HEK293 (cell line): ENCODE measurements at regions not wholly inside any gene's neighbourhood (a gene's known extent, or its start where the extent isn't known, plus 50 kb on each side); places are given as distances from the start of the nearest gene placed in this dataset.

Experiments
- CTCF ChIA-PET: fragments of 350-600 bp; formaldehyde crosslinking; extraction: SDS; loops from one replicate; lab custom pipeline; 2021; ENCODE audit warnings: antibody characterized with exemption; lab: Yijun Ruan, JAX
- POLR2A ChIA-PET: fragments of 300-600 bp; formaldehyde crosslinking; extraction: SDS; loops from one replicate; lab custom pipeline; 2020; ENCODE audit warnings: antibody characterized with exemption, inconsistent platforms; lab: Yijun Ruan, JAX
- H3K27ac ChIP-seq: fragments of 200-500 bp; sonication (Bioruptor generic); 2 replicates; pipeline ENCODE4 v1.5.1; 2014; ENCODE audit warnings: low read depth, low read length, control low read depth, inconsistent platforms; ENCODE audit errors: extremely low read depth
- H3K36me3 ChIP-seq, 2 experiments: fragments of 200-500 bp in 1 of 2; sonication (Bioruptor generic) in 1 of 2; 1 replicate in 1 of 2; 2 replicates in 1 of 2; pipeline ENCODE4 v1.5.1; 2014 to 2017; ENCODE audit warnings: inconsistent platforms in 2 of 2, low read length in 2 of 2; ENCODE audit not compliant: control insufficient read depth in 2 of 2, insufficient read depth in 1 of 2
- H3K4me1 ChIP-seq: fragments of 200-500 bp; sonication (Bioruptor generic); 2 replicates; pipeline ENCODE4 v1.5.1; 2014; ENCODE audit warnings: mild to moderate bottlenecking, low read length, inconsistent platforms; ENCODE audit not compliant: control insufficient read depth, insufficient read depth
- H3K4me3 ChIP-seq: 2 replicates; pipeline ENCODE4 v1.5.1; 2011; ENCODE audit warnings: low read depth, mild to moderate bottlenecking, control low read depth, low read length, moderate library complexity
- H3K9me3 ChIP-seq: fragments of 200-500 bp; sonication (Bioruptor generic); 2 replicates; pipeline ENCODE4 v1.5.1; 2014; ENCODE audit warnings: low read depth, low read length, inconsistent platforms; ENCODE audit not compliant: control insufficient read depth, insufficient read depth
- KLF9 ChIP-seq: fragments of 450-650 bp; formaldehyde crosslinking; IDR thresholded peaks from 2 replicates; pipeline ENCODE4 v1.5.1; 2016; ENCODE audit warnings: missing biosample characterization, missing genetic modification characterization, low read depth
- MZF1 ChIP-seq: fragments of 450-650 bp; formaldehyde crosslinking; IDR thresholded peaks from 2 replicates; pipeline ENCODE4 v1.5.1; 2017; ENCODE audit warnings: missing biosample characterization, missing genetic modification characterization, borderline replicate concordance
- SCRT1 ChIP-seq: fragments of 450-650 bp; formaldehyde crosslinking; IDR thresholded peaks from 2 replicates; pipeline ENCODE4 v1.5.1; 2016; ENCODE audit warnings: missing biosample characterization, missing genetic modification characterization, borderline replicate concordance
- YY2 ChIP-seq: fragments of 450-650 bp; formaldehyde crosslinking; IDR thresholded peaks from 2 replicates; pipeline ENCODE4 v1.5.1; 2016; ENCODE audit warnings: missing biosample characterization, missing genetic modification characterization
- ZIC2 ChIP-seq: fragments of 450-650 bp; formaldehyde crosslinking; IDR thresholded peaks from 2 replicates; pipeline ENCODE4 v1.5.1; 2016; ENCODE audit warnings: missing biosample characterization, missing genetic modification characterization
- ZNF24 ChIP-seq: fragments of 450-650 bp; formaldehyde crosslinking; IDR thresholded peaks from 2 replicates; pipeline ENCODE4 v1.5.1; 2016; ENCODE audit warnings: missing biosample characterization, missing genetic modification characterization
- ZNF394 ChIP-seq: fragments of 450-650 bp; formaldehyde crosslinking; IDR thresholded peaks from 2 replicates; pipeline ENCODE4 v1.5.1; 2016; ENCODE audit warnings: missing biosample characterization, missing genetic modification characterization, mild to moderate bottlenecking, moderate library complexity, borderline replicate concordance
- ZNF404 ChIP-seq: fragments of 450-650 bp; formaldehyde crosslinking; IDR thresholded peaks from 2 replicates; pipeline ENCODE4 v1.5.1; 2017; ENCODE audit warnings: missing biosample characterization, missing genetic modification characterization
- ZNF549 ChIP-seq: fragments of 450-650 bp; IDR thresholded peaks from 2 replicates; pipeline ENCODE4 v1.5.1; 2018; ENCODE audit warnings: missing biosample characterization, missing genetic modification characterization, mild to moderate bottlenecking, inconsistent platforms, moderate library complexity
- ZNF558 ChIP-seq: fragments of 450-650 bp; formaldehyde crosslinking; IDR thresholded peaks from 2 replicates; pipeline ENCODE4 v1.5.1; 2016; ENCODE audit warnings: missing biosample characterization, missing genetic modification characterization
- ZNF585B ChIP-seq: fragments of 450-650 bp; formaldehyde crosslinking; IDR thresholded peaks from 2 replicates; pipeline ENCODE4 v1.5.1; 2016; ENCODE audit warnings: missing biosample characterization, missing genetic modification characterization
- ZNF610 ChIP-seq: fragments of 450-650 bp; formaldehyde crosslinking; IDR thresholded peaks from 2 replicates; pipeline ENCODE4 v1.5.1; 2016; ENCODE audit warnings: missing biosample characterization, missing genetic modification characterization, borderline replicate concordance
- ZNF621 ChIP-seq: fragments of 450-650 bp; formaldehyde crosslinking; IDR thresholded peaks from 2 replicates; pipeline ENCODE4 v1.5.1; 2017; ENCODE audit warnings: missing biosample characterization, missing genetic modification characterization
- ZNF768 ChIP-seq: fragments of 450-650 bp; formaldehyde crosslinking; IDR thresholded peaks from 2 replicates; pipeline ENCODE4 v1.5.1; 2018; ENCODE audit warnings: missing biosample characterization, mild to moderate bottlenecking, missing genetic modification characterization
- ZNF776 ChIP-seq: fragments of 450-650 bp; formaldehyde crosslinking; IDR thresholded peaks from 2 replicates; pipeline ENCODE4 v1.5.0; 2017; ENCODE audit warnings: missing biosample characterization, missing genetic modification characterization, borderline replicate concordance
- ZNF830 ChIP-seq: fragments of 450-650 bp; IDR thresholded peaks from 2 replicates; pipeline ENCODE4 v1.5.0; 2018; ENCODE audit warnings: missing biosample characterization, missing genetic modification characterization, low read depth, mild to moderate bottlenecking, moderate library complexity
- ZSCAN16 ChIP-seq: fragments of 450-650 bp; formaldehyde crosslinking; IDR thresholded peaks from 2 replicates; pipeline ENCODE4 v1.5.1; 2016; ENCODE audit warnings: missing biosample characterization, missing genetic modification characterization
- TF ChIP-seq, protein P1 (sequence below): fragments of 450-650 bp; formaldehyde crosslinking; IDR thresholded peaks from 2 replicates; pipeline ENCODE4 v1.5.1; 2017; ENCODE audit warnings: missing biosample characterization, missing genetic modification characterization
- TF ChIP-seq, protein P2 (sequence below): fragments of 450-650 bp; formaldehyde crosslinking; IDR thresholded peaks from 2 replicates; pipeline ENCODE4 v1.5.1; 2016; ENCODE audit warnings: missing biosample characterization, missing genetic modification characterization
- TF ChIP-seq, protein P3 (sequence below): fragments of 450-650 bp; formaldehyde crosslinking; IDR thresholded peaks from 2 replicates; pipeline ENCODE4 v1.5.1; 2017; ENCODE audit warnings: missing biosample characterization, missing genetic modification characterization
- TF ChIP-seq, protein P4 (sequence below): fragments of 450-650 bp; IDR thresholded peaks from 2 replicates; pipeline ENCODE4 v1.5.1; 2018; ENCODE audit warnings: missing biosample characterization, missing genetic modification characterization
- TF ChIP-seq, protein P5 (sequence below): fragments of 450-650 bp; formaldehyde crosslinking; IDR thresholded peaks from 2 replicates; pipeline ENCODE4 v1.5.1; 2016; ENCODE audit warnings: missing biosample characterization, missing genetic modification characterization

DNA sequence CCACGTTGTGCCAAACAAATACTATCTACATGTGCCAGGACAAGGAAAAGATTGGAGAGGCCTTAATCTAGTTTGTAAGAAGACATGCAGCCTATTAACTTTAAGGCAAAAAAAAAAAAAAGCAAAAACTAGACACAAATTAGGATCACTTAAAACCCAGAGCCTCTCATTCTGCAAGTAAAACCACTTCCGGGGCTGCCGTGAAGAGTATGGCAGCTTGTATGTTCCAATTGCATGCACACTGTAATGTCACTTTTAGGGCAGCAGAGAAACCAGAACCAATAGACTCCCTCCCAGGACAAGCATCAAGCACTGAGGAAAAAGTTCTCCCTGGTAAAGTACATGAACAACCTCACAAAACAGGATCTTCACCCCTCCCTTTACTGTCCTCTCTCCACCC lies 70.6 kb downstream of the RSL24D1 start:
- H3K4me1 ChIP-seq = no peaks in the 10 kb centered on the region
- H3K36me3 ChIP-seq = no peaks in the 10 kb centered on the region
- ChIA-PET POLR2A (no interaction called here), CTCF (interaction anchor here (1.2 kb wide), 1 partner anchor 17 kb away, joined by 3 read pairs; no protein-coding TSS in a partner anchor)
- H3K4me3 ChIP-seq = no peak overlapping the region
- no peak overlapping the region for H3K27ac ChIP-seq
- no peaks in the 10 kb centered on the region for H3K9me3 ChIP-seq
- no peak for TF ChIP-seq ZSCAN16
- TF ChIP-seq ZNF776 (tag by site-specific recombination) = no peak
- no peak for TF ChIP-seq ZNF585B
- no peak for TF ChIP-seq YY2
- no peak for TF ChIP-seq ZNF621
- no peak for TF ChIP-seq KLF9 (tag by site-specific recombination)
- no peak for TF ChIP-seq ZNF610 (tag by site-specific recombination)

DNA sequence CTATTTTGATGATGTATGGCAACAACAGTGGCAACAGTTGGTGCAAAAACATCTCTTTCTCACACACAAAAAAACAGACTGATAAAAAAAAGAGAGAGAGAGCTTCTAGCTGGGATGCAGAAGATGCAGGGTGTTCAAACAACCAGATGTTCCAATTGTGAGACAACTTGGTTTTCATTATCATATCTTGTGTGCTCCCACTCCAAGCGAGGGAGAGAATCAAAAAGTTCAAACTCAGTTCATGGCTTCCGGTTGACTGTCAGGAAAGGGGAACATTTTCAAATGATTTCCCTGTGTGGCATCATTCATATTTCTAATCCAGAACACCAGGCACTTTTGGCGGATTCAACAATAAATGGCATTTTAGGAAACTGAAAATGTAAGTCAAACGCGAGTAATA lies 72.1 kb downstream of the RSL24D1 start:
- Histone ChIP-seq H3K36me3 (no peaks in the 10 kb centered on the region), H3K27ac (no peak overlapping the region), H3K9me3 (no peaks in the 10 kb centered on the region), H3K4me3 (no peak overlapping the region), H3K4me1 (no peaks in the 10 kb centered on the region)
- TF ChIP-seq, protein P1, sequence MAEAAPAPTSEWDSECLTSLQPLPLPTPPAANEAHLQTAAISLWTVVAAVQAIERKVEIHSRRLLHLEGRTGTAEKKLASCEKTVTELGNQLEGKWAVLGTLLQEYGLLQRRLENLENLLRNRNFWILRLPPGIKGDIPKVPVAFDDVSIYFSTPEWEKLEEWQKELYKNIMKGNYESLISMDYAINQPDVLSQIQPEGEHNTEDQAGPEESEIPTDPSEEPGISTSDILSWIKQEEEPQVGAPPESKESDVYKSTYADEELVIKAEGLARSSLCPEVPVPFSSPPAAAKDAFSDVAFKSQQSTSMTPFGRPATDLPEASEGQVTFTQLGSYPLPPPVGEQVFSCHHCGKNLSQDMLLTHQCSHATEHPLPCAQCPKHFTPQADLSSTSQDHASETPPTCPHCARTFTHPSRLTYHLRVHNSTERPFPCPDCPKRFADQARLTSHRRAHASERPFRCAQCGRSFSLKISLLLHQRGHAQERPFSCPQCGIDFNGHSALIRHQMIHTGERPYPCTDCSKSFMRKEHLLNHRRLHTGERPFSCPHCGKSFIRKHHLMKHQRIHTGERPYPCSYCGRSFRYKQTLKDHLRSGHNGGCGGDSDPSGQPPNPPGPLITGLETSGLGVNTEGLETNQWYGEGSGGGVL (tag by site-specific recombination) = no peak
- TF ChIP-seq ZNF768 = no peak
- TF ChIP-seq MZF1 = no peak
- TF ChIP-seq ZIC2 = no peak
- TF ChIP-seq ZNF830 (tag by site-specific recombination) = no peak
- TF ChIP-seq ZNF549 (tag by site-specific recombination) = no peak
- no peak for TF ChIP-seq ZNF621
- TF ChIP-seq, protein P2, sequence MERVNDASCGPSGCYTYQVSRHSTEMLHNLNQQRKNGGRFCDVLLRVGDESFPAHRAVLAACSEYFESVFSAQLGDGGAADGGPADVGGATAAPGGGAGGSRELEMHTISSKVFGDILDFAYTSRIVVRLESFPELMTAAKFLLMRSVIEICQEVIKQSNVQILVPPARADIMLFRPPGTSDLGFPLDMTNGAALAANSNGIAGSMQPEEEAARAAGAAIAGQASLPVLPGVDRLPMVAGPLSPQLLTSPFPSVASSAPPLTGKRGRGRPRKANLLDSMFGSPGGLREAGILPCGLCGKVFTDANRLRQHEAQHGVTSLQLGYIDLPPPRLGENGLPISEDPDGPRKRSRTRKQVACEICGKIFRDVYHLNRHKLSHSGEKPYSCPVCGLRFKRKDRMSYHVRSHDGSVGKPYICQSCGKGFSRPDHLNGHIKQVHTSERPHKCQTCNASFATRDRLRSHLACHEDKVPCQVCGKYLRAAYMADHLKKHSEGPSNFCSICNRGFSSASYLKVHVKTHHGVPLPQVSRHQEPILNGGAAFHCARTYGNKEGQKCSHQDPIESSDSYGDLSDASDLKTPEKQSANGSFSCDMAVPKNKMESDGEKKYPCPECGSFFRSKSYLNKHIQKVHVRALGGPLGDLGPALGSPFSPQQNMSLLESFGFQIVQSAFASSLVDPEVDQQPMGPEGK (tag by site-specific recombination) = no peak
- TF ChIP-seq ZNF394 (tag by site-specific recombination) = no peak
- no peak for TF ChIP-seq ZNF558 (tag by site-specific recombination)
- no peak for TF ChIP-seq YY2
- TF ChIP-seq SCRT1 = no peak
- TF ChIP-seq, protein P3, sequence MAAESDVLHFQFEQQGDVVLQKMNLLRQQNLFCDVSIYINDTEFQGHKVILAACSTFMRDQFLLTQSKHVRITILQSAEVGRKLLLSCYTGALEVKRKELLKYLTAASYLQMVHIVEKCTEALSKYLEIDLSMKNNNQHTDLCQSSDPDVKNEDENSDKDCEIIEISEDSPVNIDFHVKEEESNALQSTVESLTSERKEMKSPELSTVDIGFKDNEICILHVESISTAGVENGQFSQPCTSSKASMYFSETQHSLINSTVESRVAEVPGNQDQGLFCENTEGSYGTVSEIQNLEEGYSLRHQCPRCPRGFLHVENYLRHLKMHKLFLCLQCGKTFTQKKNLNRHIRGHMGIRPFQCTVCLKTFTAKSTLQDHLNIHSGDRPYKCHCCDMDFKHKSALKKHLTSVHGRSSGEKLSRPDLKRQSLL (tag by site-specific recombination) = no peak
- no peak for TF ChIP-seq ZNF24 (tag by site-specific recombination)
- TF ChIP-seq ZNF404 (tag by site-specific recombination) = no peak
- TF ChIP-seq, protein P4, sequence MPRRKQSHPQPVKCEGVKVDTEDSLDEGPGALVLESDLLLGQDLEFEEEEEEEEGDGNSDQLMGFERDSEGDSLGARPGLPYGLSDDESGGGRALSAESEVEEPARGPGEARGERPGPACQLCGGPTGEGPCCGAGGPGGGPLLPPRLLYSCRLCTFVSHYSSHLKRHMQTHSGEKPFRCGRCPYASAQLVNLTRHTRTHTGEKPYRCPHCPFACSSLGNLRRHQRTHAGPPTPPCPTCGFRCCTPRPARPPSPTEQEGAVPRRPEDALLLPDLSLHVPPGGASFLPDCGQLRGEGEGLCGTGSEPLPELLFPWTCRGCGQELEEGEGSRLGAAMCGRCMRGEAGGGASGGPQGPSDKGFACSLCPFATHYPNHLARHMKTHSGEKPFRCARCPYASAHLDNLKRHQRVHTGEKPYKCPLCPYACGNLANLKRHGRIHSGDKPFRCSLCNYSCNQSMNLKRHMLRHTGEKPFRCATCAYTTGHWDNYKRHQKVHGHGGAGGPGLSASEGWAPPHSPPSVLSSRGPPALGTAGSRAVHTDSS = no peak
- TF ChIP-seq, protein P5, sequence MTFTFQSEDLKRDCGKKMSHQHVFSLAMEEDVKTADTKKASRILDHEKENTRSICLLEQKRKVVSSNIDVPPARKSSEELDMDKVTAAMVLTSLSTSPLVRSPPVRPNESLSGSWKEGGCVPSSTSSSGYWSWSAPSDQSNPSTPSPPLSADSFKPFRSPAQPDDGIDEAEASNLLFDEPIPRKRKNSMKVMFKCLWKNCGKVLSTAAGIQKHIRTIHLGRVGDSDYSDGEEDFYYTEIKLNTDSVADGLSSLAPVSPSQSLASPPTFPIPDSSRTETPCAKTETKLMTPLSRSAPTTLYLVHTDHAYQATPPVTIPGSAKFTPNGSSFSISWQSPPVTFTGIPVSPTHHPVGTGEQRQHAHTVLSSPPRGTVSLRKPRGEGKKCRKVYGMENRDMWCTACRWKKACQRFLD (tag by site-specific recombination) = no peak
- CTCF ChIA-PET = no interaction called here
- POLR2A ChIA-PET = no interaction called here
